ENCODE measurements at regions not wholly inside any gene's neighbourhood (a gene's known extent, or its start where the extent isn't known, plus 50 kb on each side); places are given as distances from the start of the nearest gene placed in this dataset.

DNA sequence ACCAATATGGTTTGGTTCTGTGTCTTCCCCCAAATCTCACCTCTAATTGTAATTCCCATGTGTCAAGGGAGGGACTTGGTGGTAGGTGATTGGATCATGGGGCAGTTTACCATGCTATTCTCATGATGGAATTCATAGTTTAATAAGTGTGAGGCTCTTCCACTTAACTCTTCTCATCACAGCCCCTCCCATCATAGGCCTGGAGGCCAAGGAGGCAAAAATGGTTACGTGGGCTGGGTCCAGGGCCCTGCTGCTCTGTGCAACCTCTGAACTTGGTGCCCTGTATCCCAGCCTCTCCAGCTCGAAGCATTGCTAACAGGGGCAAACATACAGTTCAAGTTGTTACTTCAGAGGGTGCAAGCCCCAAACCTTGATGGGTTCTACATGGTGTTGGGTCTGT lies 232.7 kb downstream of the ADGRG6 start:
- TF ChIP-seq, protein P1, sequence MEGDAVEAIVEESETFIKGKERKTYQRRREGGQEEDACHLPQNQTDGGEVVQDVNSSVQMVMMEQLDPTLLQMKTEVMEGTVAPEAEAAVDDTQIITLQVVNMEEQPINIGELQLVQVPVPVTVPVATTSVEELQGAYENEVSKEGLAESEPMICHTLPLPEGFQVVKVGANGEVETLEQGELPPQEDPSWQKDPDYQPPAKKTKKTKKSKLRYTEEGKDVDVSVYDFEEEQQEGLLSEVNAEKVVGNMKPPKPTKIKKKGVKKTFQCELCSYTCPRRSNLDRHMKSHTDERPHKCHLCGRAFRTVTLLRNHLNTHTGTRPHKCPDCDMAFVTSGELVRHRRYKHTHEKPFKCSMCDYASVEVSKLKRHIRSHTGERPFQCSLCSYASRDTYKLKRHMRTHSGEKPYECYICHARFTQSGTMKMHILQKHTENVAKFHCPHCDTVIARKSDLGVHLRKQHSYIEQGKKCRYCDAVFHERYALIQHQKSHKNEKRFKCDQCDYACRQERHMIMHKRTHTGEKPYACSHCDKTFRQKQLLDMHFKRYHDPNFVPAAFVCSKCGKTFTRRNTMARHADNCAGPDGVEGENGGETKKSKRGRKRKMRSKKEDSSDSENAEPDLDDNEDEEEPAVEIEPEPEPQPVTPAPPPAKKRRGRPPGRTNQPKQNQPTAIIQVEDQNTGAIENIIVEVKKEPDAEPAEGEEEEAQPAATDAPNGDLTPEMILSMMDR (IDR thresholded peaks at IDR 0.05): no peak
- no peak for TF ChIP-seq POLR2A (IDR thresholded peaks at IDR 0.05)
- no peak for TF ChIP-seq POLR2AphosphoS5 (IDR thresholded peaks at IDR 0.05; ENCODE audit: insufficient read depth in 1 of 2, low read depth in 1 of 2)
